K562 (cell line): ENCODE measurements at regions not wholly inside any gene's neighbourhood (a gene's known extent, or its start where the extent isn't known, plus 50 kb on each side); places are given as distances from the start of the nearest gene placed in this dataset.

ENCODE experiments used
- BCOR ChIP-seq: fragments of 450-650 bp; IDR thresholded peaks from 2 replicates; pipeline ENCODE4 v1.6.1; 2016
- C11orf30 ChIP-seq: fragments of 450-650 bp; IDR thresholded peaks from 2 replicates; pipeline ENCODE4 v1.6.1; 2016; ENCODE audit warnings: low read depth, mild to moderate bottlenecking
- CBX5 ChIP-seq: IDR thresholded peaks from 2 replicates; pipeline ENCODE4 v1.6.1; 2014; ENCODE audit warnings: low read depth, borderline replicate concordance
- CCAR2 ChIP-seq: fragments of 200-400 bp; formaldehyde crosslinking; IDR thresholded peaks from 2 replicates; pipeline ENCODE4 v1.6.1; 2017; ENCODE audit warnings: mild to moderate bottlenecking, low read depth, low read length
- COPS2 ChIP-seq: fragments of 450-650 bp; conservative IDR thresholded peaks from 2 replicates; pipeline ENCODE4 v1.6.1; 2016; ENCODE audit warnings: mild to moderate bottlenecking, moderate library complexity
- ESRRA ChIP-seq: fragments of 450-650 bp; IDR thresholded peaks from 2 replicates; pipeline ENCODE4 v1.6.1; 2014; ENCODE audit warnings: low read depth, mild to moderate bottlenecking, moderate library complexity, borderline replicate concordance
- HDGF ChIP-seq: fragments of 450-650 bp; IDR thresholded peaks from 2 replicates; pipeline ENCODE4 v1.6.1; 2016
- HEY1 ChIP-seq: fragments of 250-450 bp; sonication (Bioruptor Pico); IDR thresholded peaks from 2 replicates; pipeline ENCODE4 v1.5.0; 2020; ENCODE audit warnings: mild to moderate bottlenecking, moderate library complexity, borderline replicate concordance
- NCOR1 ChIP-seq: fragments of 450-650 bp; IDR thresholded peaks from 2 replicates; pipeline ENCODE4 v1.6.1; 2016; ENCODE audit warnings: mild to moderate bottlenecking, moderate library complexity
- NFATC3 ChIP-seq: fragments of 450-650 bp; IDR thresholded peaks from 2 replicates; pipeline ENCODE4 v1.6.1; 2017; ENCODE audit warnings: mild to moderate bottlenecking
- RFX5 ChIP-seq: IDR thresholded peaks from 2 replicates; pipeline ENCODE4 v1.6.1; 2011; ENCODE audit warnings: low read depth, mild to moderate bottlenecking, improper control_type of control experiment, low read length
- RHOXF2B ChIP-seq: fragments of 250-450 bp; sonication (Bioruptor Pico); conservative IDR thresholded peaks from 2 replicates; pipeline ENCODE4 v1.5.1; 2021
- RNF2 ChIP-seq: sonication (generic); IDR thresholded peaks from 2 replicates; pipeline ENCODE4 v1.6.1; 2016
- SMARCE1 ChIP-seq: fragments of 450-650 bp; IDR thresholded peaks from 2 replicates; pipeline ENCODE4 v1.7.1; 2016; ENCODE audit warnings: mild to moderate bottlenecking
- SRSF1 ChIP-seq: fragments of 200-400 bp; formaldehyde crosslinking; IDR thresholded peaks from 2 replicates; pipeline ENCODE4 v1.6.1; 2017; ENCODE audit warnings: mild to moderate bottlenecking, low read depth, low read length, moderate library complexity
- SUPT5H ChIP-seq: fragments of 450-650 bp; IDR thresholded peaks from 2 replicates; pipeline ENCODE4 v1.6.1; 2016
- ZKSCAN1 ChIP-seq: fragments of 150-350 bp; IDR thresholded peaks from 2 replicates; pipeline ENCODE4 v1.6.1; 2016; ENCODE audit warnings: low read depth, low read length
- ZNF12 ChIP-seq: sonication (generic); formaldehyde crosslinking; IDR thresholded peaks from 2 replicates; pipeline ENCODE4 v1.4.0; 2020; ENCODE audit warnings: mild to moderate bottlenecking, missing genetic modification reagents
- ZNF121 ChIP-seq: sonication (generic); formaldehyde crosslinking; conservative IDR thresholded peaks from 2 replicates; pipeline ENCODE4 v1.8.0; 2022; ENCODE audit warnings: missing genetic modification reagents
- ZNF561 ChIP-seq: fragments of 450-650 bp; formaldehyde crosslinking; conservative IDR thresholded peaks from 2 replicates; pipeline ENCODE4 v1.4.0; 2020; ENCODE audit warnings: mild to moderate bottlenecking, moderate library complexity
- ZNF57 ChIP-seq: fragments of 450-650 bp; formaldehyde crosslinking; IDR thresholded peaks from 2 replicates; pipeline ENCODE4 v1.4.0; 2020; ENCODE audit warnings: mild to moderate bottlenecking, moderate library complexity
- ZSCAN32 ChIP-seq: fragments of 450-650 bp; formaldehyde crosslinking; IDR thresholded peaks from 2 replicates; pipeline ENCODE4 v1.4.0; 2020; ENCODE audit warnings: mild to moderate bottlenecking, moderate library complexity
- TF ChIP-seq, protein P1 (sequence below): fragments of 450-650 bp; IDR thresholded peaks from 2 replicates; pipeline ENCODE4 v1.6.1; 2016; ENCODE audit warnings: borderline replicate concordance
- TF ChIP-seq, protein P2 (sequence below): fragments of 450-650 bp; IDR thresholded peaks from 2 replicates; pipeline ENCODE4 v1.7.0; 2016; ENCODE audit warnings: borderline replicate concordance
- TF ChIP-seq, protein P3 (sequence below), 2 experiments: fragments of 450-650 bp; conservative IDR thresholded peaks; 2 replicates each; pipeline ENCODE4 v1.6.1; 2017; ENCODE audit warnings: mild to moderate bottlenecking in 2 of 2, moderate library complexity in 2 of 2
- TF ChIP-seq, protein P4 (sequence below): fragments of 250-450 bp; sonication (Bioruptor Pico); IDR thresholded peaks from 2 replicates; pipeline ENCODE4 v1.4.0; 2020; ENCODE audit warnings: mild to moderate bottlenecking, moderate library complexity, borderline replicate concordance

DNA sequence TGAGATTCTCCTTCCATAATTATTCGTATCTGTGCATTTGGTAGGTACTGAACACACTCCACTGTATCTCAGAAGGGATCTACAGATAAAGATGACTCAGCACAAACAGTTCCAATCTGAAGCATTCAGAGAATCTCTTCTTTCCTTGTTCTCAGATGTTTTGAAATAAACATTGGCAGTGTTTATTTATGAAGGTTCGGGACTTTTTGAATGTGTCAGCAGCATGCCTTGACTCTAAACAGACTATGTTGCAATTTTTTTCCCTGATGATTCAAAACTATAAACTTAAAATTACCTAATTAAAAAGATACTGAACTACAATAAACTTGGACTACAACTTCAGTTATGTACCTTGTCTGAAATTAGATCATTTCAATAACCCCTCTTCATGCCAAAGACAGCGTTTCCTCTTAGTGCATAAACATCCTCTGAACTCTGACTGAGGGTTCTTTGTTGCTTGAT, 612.9 kb upstream of the TBL1XR1 start (continued):
- TF ChIP-seq, protein P1, sequence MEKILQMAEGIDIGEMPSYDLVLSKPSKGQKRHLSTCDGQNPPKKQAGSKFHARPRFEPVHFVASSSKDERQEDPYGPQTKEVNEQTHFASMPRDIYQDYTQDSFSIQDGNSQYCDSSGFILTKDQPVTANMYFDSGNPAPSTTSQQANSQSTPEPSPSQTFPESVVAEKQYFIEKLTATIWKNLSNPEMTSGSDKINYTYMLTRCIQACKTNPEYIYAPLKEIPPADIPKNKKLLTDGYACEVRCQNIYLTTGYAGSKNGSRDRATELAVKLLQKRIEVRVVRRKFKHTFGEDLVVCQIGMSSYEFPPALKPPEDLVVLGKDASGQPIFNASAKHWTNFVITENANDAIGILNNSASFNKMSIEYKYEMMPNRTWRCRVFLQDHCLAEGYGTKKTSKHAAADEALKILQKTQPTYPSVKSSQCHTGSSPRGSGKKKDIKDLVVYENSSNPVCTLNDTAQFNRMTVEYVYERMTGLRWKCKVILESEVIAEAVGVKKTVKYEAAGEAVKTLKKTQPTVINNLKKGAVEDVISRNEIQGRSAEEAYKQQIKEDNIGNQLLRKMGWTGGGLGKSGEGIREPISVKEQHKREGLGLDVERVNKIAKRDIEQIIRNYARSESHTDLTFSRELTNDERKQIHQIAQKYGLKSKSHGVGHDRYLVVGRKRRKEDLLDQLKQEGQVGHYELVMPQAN: no peak
- TF ChIP-seq RHOXF2B (no peak), ESRRA (no peak), ZNF57 (CRISPR knock-in tag) (no peak), ZKSCAN1 (no peak), ZSCAN32 (no peak), COPS2 (no peak), ZNF561 (CRISPR knock-in tag) (no peak), SMARCE1 (peak; percentile 43; the same call in 1 of the 2 replicates), SRSF1 (no peak), NCOR1 (no peak), HDGF (no peak), RFX5 (no peak), ZNF12 (CRISPR knock-in tag) (no peak), CCAR2 (no peak), SUPT5H (no peak), RNF2 (no peak), HEY1 (CRISPR knock-in tag) (no peak), CBX5 (no peak), NFATC3 (no peak), ZNF121 (CRISPR knock-in tag) (no peak), C11orf30 (peak; percentile 86), BCOR (no peak)
- TF ChIP-seq, protein P2, sequence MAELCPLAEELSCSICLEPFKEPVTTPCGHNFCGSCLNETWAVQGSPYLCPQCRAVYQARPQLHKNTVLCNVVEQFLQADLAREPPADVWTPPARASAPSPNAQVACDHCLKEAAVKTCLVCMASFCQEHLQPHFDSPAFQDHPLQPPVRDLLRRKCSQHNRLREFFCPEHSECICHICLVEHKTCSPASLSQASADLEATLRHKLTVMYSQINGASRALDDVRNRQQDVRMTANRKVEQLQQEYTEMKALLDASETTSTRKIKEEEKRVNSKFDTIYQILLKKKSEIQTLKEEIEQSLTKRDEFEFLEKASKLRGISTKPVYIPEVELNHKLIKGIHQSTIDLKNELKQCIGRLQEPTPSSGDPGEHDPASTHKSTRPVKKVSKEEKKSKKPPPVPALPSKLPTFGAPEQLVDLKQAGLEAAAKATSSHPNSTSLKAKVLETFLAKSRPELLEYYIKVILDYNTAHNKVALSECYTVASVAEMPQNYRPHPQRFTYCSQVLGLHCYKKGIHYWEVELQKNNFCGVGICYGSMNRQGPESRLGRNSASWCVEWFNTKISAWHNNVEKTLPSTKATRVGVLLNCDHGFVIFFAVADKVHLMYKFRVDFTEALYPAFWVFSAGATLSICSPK: no peak
- TF ChIP-seq, protein P3, sequence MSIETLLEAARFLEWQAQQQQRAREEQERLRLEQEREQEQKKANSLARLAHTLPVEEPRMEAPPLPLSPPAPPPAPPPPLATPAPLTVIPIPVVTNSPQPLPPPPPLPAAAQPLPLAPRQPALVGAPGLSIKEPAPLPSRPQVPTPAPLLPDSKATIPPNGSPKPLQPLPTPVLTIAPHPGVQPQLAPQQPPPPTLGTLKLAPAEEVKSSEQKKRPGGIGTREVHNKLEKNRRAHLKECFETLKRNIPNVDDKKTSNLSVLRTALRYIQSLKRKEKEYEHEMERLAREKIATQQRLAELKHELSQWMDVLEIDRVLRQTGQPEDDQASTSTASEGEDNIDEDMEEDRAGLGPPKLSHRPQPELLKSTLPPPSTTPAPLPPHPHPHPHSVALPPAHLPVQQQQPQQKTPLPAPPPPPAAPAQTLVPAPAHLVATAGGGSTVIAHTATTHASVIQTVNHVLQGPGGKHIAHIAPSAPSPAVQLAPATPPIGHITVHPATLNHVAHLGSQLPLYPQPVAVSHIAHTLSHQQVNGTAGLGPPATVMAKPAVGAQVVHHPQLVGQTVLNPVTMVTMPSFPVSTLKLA (conservative IDR thresholded peaks at IDR 0.05): no peak
- TF ChIP-seq, protein P4, sequence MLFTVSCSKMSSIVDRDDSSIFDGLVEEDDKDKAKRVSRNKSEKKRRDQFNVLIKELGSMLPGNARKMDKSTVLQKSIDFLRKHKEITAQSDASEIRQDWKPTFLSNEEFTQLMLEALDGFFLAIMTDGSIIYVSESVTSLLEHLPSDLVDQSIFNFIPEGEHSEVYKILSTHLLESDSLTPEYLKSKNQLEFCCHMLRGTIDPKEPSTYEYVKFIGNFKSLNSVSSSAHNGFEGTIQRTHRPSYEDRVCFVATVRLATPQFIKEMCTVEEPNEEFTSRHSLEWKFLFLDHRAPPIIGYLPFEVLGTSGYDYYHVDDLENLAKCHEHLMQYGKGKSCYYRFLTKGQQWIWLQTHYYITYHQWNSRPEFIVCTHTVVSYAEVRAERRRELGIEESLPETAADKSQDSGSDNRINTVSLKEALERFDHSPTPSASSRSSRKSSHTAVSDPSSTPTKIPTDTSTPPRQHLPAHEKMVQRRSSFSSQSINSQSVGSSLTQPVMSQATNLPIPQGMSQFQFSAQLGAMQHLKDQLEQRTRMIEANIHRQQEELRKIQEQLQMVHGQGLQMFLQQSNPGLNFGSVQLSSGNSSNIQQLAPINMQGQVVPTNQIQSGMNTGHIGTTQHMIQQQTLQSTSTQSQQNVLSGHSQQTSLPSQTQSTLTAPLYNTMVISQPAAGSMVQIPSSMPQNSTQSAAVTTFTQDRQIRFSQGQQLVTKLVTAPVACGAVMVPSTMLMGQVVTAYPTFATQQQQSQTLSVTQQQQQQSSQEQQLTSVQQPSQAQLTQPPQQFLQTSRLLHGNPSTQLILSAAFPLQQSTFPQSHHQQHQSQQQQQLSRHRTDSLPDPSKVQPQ (CRISPR knock-in tag): no peak
